Activated B cell treated with CpG ODN at 0.5 μM for 24 hours (primary cell): ENCODE measurements at regions not wholly inside any gene's neighbourhood (a gene's known extent, or its start where the extent isn't known, plus 50 kb on each side); places are given as distances from the start of the nearest gene placed in this dataset.

Source experiments
- ATAC-seq: fragments of 200-7000 bp; cut with Tn5 transposase; one replicate; pipeline ENCODE4 v1.10.0; 2021; ENCODE audit warnings: low read depth, mild to moderate bottlenecking, moderate library complexity
- CTCF ChIA-PET: fragments of 350-600 bp; sonication (Branson Sonifier 250); formaldehyde crosslinking; loops from one replicate; lab custom pipeline; 2021; ENCODE audit warnings: antibody characterized with exemption; lab: Charles Lee
- POLR2A ChIA-PET: fragments of 350-600 bp; sonication (Branson Sonifier 250); formaldehyde crosslinking; loops from one replicate; lab custom pipeline; 2021; ENCODE audit warnings: antibody characterized with exemption; lab: Charles Lee
- DNase-seq: peaks from one replicate; pipeline ENCODE4 v3.0.0; 2022
- H3K27ac Mint-ChIP-seq: one replicate; pipeline ENCODE4 v1.8.0; 2020; ENCODE audit warnings: mixed read lengths
- H3K27me3 Mint-ChIP-seq: one replicate; pipeline ENCODE4 v1.8.0; 2021; ENCODE audit warnings: mixed read lengths
- H3K36me3 Mint-ChIP-seq: one replicate; pipeline ENCODE4 v1.8.0; 2021; ENCODE audit warnings: low read depth, mixed read lengths
- H3K4me1 Mint-ChIP-seq: one replicate; pipeline ENCODE4 v1.8.0; 2021; ENCODE audit warnings: mixed read lengths
- H3K4me3 Mint-ChIP-seq: one replicate; pipeline ENCODE4 v1.8.0; 2020; ENCODE audit warnings: mild to moderate bottlenecking, mixed read lengths
- H3K9me3 Mint-ChIP-seq: one replicate; pipeline ENCODE4 v1.8.0; 2020; ENCODE audit warnings: mixed read lengths
- intact Hi-C: fragments of 100-400 bp; cut with micrococcal nuclease; formaldehyde crosslinking; loops from one replicate; pipeline ENCODE4 v1.15.1; 2024
- TF ChIP-seq, protein P1 (sequence below): fragments of 200-600 bp; IDR thresholded peaks from one replicate; pipeline ENCODE4 v1.8.0; 2022; ENCODE audit warnings: antibody characterized with exemption, mild to moderate bottlenecking

DNA sequence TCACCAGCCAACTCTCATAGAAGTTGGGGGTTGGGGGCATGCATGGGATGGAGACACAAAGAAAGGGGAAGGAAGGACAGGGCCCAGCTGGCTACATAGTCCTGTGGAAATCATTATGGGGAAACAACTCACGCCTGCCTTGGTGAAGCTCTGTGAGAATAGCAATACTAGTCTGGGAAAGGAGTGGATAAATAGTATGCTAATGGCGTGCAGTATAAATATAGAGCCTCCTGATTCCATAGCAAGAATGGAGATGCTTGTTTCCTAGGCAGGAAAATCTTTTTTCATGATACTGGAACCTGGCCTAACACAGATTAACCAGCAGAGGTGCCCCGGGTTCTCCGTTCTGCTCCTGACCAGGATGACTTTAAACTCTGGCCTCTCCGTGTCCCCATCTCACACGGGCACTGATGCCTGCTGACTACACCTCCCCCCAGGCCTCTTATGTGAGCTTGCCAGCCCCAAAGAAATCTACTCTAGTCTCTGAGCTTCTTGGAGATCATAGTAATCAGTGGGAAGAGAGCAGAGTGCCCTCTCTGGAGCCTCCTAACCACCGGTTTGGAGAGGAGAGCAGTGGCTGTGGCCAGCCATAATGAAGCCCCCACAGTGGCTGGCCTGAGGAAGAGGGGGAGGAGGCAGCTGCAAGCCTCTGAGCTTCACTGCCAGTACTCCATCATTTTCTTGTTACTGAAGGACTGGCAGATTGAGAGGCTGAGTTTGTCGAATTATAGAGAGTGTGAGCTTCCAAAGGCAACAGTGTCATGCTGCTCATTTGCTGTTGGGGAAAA, 355.0 kb upstream of the SEMA6D start:
- no peaks in the 10 kb centered on the region for H3K27me3 Mint-ChIP-seq
- TF ChIP-seq, protein P1, sequence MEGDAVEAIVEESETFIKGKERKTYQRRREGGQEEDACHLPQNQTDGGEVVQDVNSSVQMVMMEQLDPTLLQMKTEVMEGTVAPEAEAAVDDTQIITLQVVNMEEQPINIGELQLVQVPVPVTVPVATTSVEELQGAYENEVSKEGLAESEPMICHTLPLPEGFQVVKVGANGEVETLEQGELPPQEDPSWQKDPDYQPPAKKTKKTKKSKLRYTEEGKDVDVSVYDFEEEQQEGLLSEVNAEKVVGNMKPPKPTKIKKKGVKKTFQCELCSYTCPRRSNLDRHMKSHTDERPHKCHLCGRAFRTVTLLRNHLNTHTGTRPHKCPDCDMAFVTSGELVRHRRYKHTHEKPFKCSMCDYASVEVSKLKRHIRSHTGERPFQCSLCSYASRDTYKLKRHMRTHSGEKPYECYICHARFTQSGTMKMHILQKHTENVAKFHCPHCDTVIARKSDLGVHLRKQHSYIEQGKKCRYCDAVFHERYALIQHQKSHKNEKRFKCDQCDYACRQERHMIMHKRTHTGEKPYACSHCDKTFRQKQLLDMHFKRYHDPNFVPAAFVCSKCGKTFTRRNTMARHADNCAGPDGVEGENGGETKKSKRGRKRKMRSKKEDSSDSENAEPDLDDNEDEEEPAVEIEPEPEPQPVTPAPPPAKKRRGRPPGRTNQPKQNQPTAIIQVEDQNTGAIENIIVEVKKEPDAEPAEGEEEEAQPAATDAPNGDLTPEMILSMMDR: no peak
- H3K27ac Mint-ChIP-seq: no peak overlapping the region
- no peaks in the 10 kb centered on the region for H3K36me3 Mint-ChIP-seq
- CTCF ChIA-PET: no interaction called here
- no peaks in the 10 kb centered on the region for H3K4me1 Mint-ChIP-seq
- no peak overlapping the region for H3K4me3 Mint-ChIP-seq
- DNase-seq: no peak
- POLR2A ChIA-PET: no interaction called here
- ATAC-seq: no peak
- no peaks in the 10 kb centered on the region for H3K9me3 Mint-ChIP-seq
- intact Hi-C loops: no loop called here

GRCh38 chr15:47363653-47364052, 353.7 kb upstream of the SEMA6D start:
- no peaks in the 10 kb centered on the region for H3K36me3 Mint-ChIP-seq
- intact Hi-C loops: no loop called here
- no peaks in the 10 kb centered on the region for H3K9me3 Mint-ChIP-seq
- ChIA-PET CTCF (no interaction called here), POLR2A (no interaction called here)
- no peak for ATAC-seq
- no peak for DNase-seq
- no peak overlapping the region for H3K4me3 Mint-ChIP-seq
- H3K27me3 Mint-ChIP-seq: no peaks in the 10 kb centered on the region
- H3K27ac Mint-ChIP-seq: no peak overlapping the region
- no peaks in the 10 kb centered on the region for H3K4me1 Mint-ChIP-seq
- TF ChIP-seq, protein P1: no peak

- TF ChIP-seq, protein P1: no peak
- no peak overlapping the region for H3K27ac Mint-ChIP-seq
- H3K36me3 Mint-ChIP-seq: no peaks in the 10 kb centered on the region
- ATAC-seq: no peak
- no peaks in the 10 kb centered on the region for H3K9me3 Mint-ChIP-seq
- intact Hi-C loops: no loop called here
- POLR2A ChIA-PET: no interaction called here
- no peaks in the 10 kb centered on the region for H3K4me1 Mint-ChIP-seq
- CTCF ChIA-PET: no interaction called here
- no peaks in the 10 kb centered on the region for H3K27me3 Mint-ChIP-seq
- H3K4me3 Mint-ChIP-seq: no peak overlapping the region
- no peak for DNase-seq
These were observed 352.8 kb upstream of the SEMA6D start for GRCh38 chr15:47364230-47365141.

GRCh38 chr15:47366884-47367283, 350.4 kb upstream of the SEMA6D start:
- H3K27ac Mint-ChIP-seq: no peak overlapping the region
- ATAC-seq (no peak), DNase-seq (no peak)
- H3K4me3 Mint-ChIP-seq: no peak overlapping the region
- intact Hi-C loops: no loop called here
- no peaks in the 10 kb centered on the region for H3K36me3 Mint-ChIP-seq
- H3K4me1 Mint-ChIP-seq: no peaks in the 10 kb centered on the region
- no peaks in the 10 kb centered on the region for H3K9me3 Mint-ChIP-seq
- no peaks in the 10 kb centered on the region for H3K27me3 Mint-ChIP-seq
- ChIA-PET CTCF (no interaction called here), POLR2A (no interaction called here)
- TF ChIP-seq, protein P1: no peak

GRCh38 chr15:47367726-47368390, 349.4 kb upstream of the SEMA6D start:
- no peak for ATAC-seq
- intact Hi-C loops: no loop called here
- H3K27me3 Mint-ChIP-seq: no peaks in the 10 kb centered on the region

More at GRCh38 chr15:47367726-47368390, 349.4 kb upstream of the SEMA6D start:
- Mint-ChIP-seq H3K36me3 (no peaks in the 10 kb centered on the region), H3K4me3 (no peak overlapping the region), H3K4me1 (no peaks in the 10 kb centered on the region), H3K9me3 (no peaks in the 10 kb centered on the region), H3K27ac (no peak overlapping the region)
- POLR2A ChIA-PET: no interaction called here
- TF ChIP-seq, protein P1: no peak
- DNase-seq: no peak
- CTCF ChIA-PET: no interaction called here
